Hematopoietic multipotent progenitor cell treated with erythropoietin and hydrocortisone succinate and interleukin-3 and kit ligand, for 17 days (in vitro differentiated cells): ENCODE measurements at regions not wholly inside any gene's neighbourhood (a gene's known extent, or its start where the extent isn't known, plus 50 kb on each side); places are given as distances from the start of the nearest gene placed in this dataset.

Source experiments
- DNase-seq: peaks from one replicate; pipeline ENCODE4 v3.0.0-alpha.2; 2015; ENCODE audit warnings: low spot score

GRCh38 chr20:60321601-60322000, 363.4 kb downstream of the CDH26 start:
- no peak for DNase-seq

- DNase-seq: no peak
Measured at GRCh38 chr20:60326821-60327220, 368.6 kb downstream of the CDH26 start.

- DNase-seq: no peak
Measured at GRCh38 chr20:60327971-60328660, 369.9 kb downstream of the CDH26 start.

- no peak for DNase-seq
Measured at GRCh38 chr20:60330461-60330860, 372.2 kb downstream of the CDH26 start.

GRCh38 chr20:60331688-60332300, 373.6 kb downstream of the CDH26 start:
- no peak for DNase-seq

- DNase-seq: no peak
Measured at GRCh38 chr20:60332523-60332922, 374.3 kb downstream of the CDH26 start.

GRCh38 chr20:60334911-60335310, 376.7 kb downstream of the CDH26 start:
- no peak for DNase-seq

- DNase-seq: no peak
Measured at GRCh38 chr20:60338556-60338955, 380.3 kb downstream of the CDH26 start.

GRCh38 chr20:60339738-60340137, 381.5 kb downstream of the CDH26 start:
- no peak for DNase-seq

- no peak for DNase-seq
Measured at GRCh38 chr20:60340232-60340631, 382.0 kb downstream of the CDH26 start.

- no peak for DNase-seq
Measured at GRCh38 chr20:60341062-60341461, 382.8 kb downstream of the CDH26 start.

- DNase-seq: no peak
Measured at GRCh38 chr20:60345106-60345505, 386.9 kb downstream of the CDH26 start.

- no peak for DNase-seq
Measured at GRCh38 chr20:60349418-60349817, 391.2 kb downstream of the CDH26 start.

GRCh38 chr20:60352017-60352416, 393.8 kb downstream of the CDH26 start:
- DNase-seq: no peak

- no peak for DNase-seq
Measured at GRCh38 chr20:60352596-60352995, 394.4 kb downstream of the CDH26 start.

GRCh38 chr20:60354024-60354580, 395.9 kb downstream of the CDH26 start:
- DNase-seq: no peak

- DNase-seq: no peak
Measured at GRCh38 chr20:60358101-60358500, 399.9 kb downstream of the CDH26 start.

GRCh38 chr20:60359010-60359409, 400.8 kb downstream of the CDH26 start:
- no peak for DNase-seq

- no peak for DNase-seq
Measured at GRCh38 chr20:60361761-60362395, 403.7 kb downstream of the CDH26 start.

GRCh38 chr20:60362531-60362930, 404.3 kb downstream of the CDH26 start:
- no peak for DNase-seq

- no peak for DNase-seq
Measured at GRCh38 chr20:60363698-60364097, 405.5 kb downstream of the CDH26 start.

GRCh38 chr20:60365064-60365666, 406.9 kb downstream of the CDH26 start:
- no peak for DNase-seq

GRCh38 chr20:60365882-60366281, 407.7 kb downstream of the CDH26 start:
- no peak for DNase-seq
